ENCODE measurements at regions not wholly inside any gene's neighbourhood (a gene's known extent, or its start where the extent isn't known, plus 50 kb on each side); places are given as distances from the start of the nearest gene placed in this dataset.

GRCh38 chr3:67710396-67710795 lies 56.0 kb upstream of the SUCLG2 start:
- DNase-seq (ENCODE audit: low read depth, low spot score): no peak

DNA sequence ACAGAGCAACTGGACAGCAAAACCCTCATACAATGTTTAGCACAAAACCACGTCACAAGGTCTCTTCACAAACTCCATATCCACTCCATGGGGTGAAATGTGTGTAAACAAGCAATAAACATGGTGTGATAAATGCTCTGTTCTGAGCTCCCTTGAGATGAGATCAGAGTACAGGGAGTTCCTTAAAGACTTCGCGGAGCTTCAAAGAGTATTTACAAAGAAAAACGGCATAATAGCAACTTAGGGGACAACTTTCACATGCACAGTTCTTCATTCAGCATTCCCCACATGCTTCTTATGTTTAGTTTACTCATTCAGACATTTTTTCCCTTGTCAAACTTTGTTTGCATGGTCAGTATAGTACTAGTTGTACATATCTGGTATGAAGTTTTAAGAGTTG lies 52.5 kb upstream of the SUCLG2 start:
- DNase-seq (ENCODE audit: low read depth, low spot score): no peak

- DNase-seq (ENCODE audit: low read depth, low spot score): no peak
Observed at GRCh38 chr3:67704322-67704721, 49.9 kb upstream of the SUCLG2 start.
